Upper lobe of left lung (tissue), 6 donors: ENCODE measurements at regions not wholly inside any gene's neighbourhood (a gene's known extent, or its start where the extent isn't known, plus 50 kb on each side); places are given as distances from the start of the nearest gene placed in this dataset.
"Not testable (repeated sequence)": the region's sequence is repeated elsewhere in the genome, so short reads cannot be mapped to it uniquely, and the experiment has no call there.

Source experiments
- ATAC-seq, 2 donors: fragments of 200-7000 bp; cut with Tn5 transposase; one replicate each; pipeline ENCODE4 v1.9.1; 2022; ENCODE audit warnings: mild to moderate bottlenecking in 2 of 2, moderate library complexity in 2 of 2; ENCODE audit not compliant: low FRiP score in 2 of 2
- DNase-seq, 2 donors: peaks; one replicate each; pipeline ENCODE4 v3.0.0-alpha.2; 2019 to 2020
- H3K27ac ChIP-seq, 4 donors: fragments of 200-600 bp; sonication (generic); one replicate each; pipeline ENCODE4 v1.5.1; 2016 to 2019
- H3K27me3 ChIP-seq, 4 donors: fragments of 200-600 bp; sonication (generic); one replicate each; pipeline ENCODE4 v1.5.1; 2017 to 2019
- H3K36me3 ChIP-seq, 4 donors: fragments of 200-600 bp; sonication (generic); one replicate each; pipeline ENCODE4 v1.5.1; 2016 to 2019
- H3K4me1 ChIP-seq, 4 donors: fragments of 200-600 bp; sonication (generic); one replicate each; pipeline ENCODE4 v1.5.1; 2018 to 2019
- H3K4me3 ChIP-seq, 4 donors: fragments of 200-600 bp; sonication (generic); one replicate each; pipeline ENCODE4 v1.5.1; 2017 to 2019; ENCODE audit warnings: mild to moderate bottlenecking in 2 of 4, moderate library complexity in 1 of 4
- H3K9me3 ChIP-seq, 4 donors: fragments of 200-600 bp; sonication (generic); one replicate each; pipeline ENCODE4 v1.5.1; 2018 to 2019
- EP300 ChIP-seq, 4 donors: sonication (generic); formaldehyde crosslinking; IDR thresholded peaks; one replicate each; pipeline ENCODE4 v1.5.1; 2017; ENCODE audit warnings: antibody characterized with exemption in 4 of 4, control low read depth in 2 of 4
- POLR2A ChIP-seq, 4 donors: fragments of 450-650 bp; IDR thresholded peaks; one replicate each; pipeline ENCODE4 v1.5.1; 2016 to 2017; ENCODE audit warnings: antibody characterized with exemption in 4 of 4, mild to moderate bottlenecking in 2 of 4
- POLR2AphosphoS5 ChIP-seq, 2 donors: sonication (generic); formaldehyde crosslinking; IDR thresholded peaks; one replicate each; pipeline ENCODE4 v1.5.1; 2017; ENCODE audit warnings: antibody characterized with exemption in 2 of 2
- WGBS, 2 donors: methylation state at CpG; one replicate each; pipeline ENCODE4 v1.1.5; 2017 to 2018; 5-methylcytosine and 5-hydroxymethylcytosine counted together
- TF ChIP-seq, protein P1 (sequence below), 6 experiments: fragments of 450-650 bp in 4 of 6; fragments of 200-600 bp in 2 of 6; sonication (generic) in 2 of 6; IDR thresholded peaks; one replicate each; pipeline ENCODE4 v1.5.1; 2016 to 2019; ENCODE audit warnings: antibody characterized with exemption in 6 of 6
- donor health status: DM: no; HTN: no; CAD: no; lungs with moderate emphysema.
- donor health status: DM: no; HTN: yes; CAD: no; lungs with severe emphysema.

DNA sequence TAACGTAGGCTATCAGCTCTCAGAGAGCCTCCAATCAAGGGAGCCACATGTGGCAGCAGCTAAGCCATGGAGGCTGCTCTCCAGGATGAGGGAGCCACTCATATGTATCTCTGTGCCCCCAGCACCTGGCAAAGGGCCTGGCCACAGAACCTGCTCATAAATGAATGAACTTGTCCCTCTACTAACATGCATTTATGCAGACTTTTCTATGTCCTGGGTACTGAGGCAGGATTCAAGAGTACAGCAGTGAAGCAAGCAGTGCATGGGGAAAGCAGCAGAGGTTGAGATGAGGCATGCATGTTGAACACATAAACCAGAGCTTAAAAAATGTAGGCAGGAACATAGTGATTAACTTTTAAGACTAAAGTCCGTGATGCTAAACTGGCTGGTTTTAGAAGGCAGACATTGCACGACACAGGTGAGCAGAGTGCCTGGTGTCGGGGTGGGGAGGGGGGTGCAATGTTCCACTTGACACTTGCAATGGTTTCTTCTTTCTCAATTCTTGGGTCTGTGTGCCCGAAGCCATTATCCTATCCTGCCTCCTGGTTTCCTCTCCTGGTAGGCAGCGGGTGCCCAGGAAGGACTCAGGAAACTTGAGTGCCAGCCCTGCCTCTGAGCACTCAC is 142.8 kb upstream of the ALDH1B1 start:
- Histone ChIP-seq H3K36me3 (no peaks in the 10 kb centered on the region), H3K9me3 (no peaks in the 10 kb centered on the region), H3K4me3 (no peak overlapping the region), H3K27ac (no peak overlapping the region), H3K27me3 (no peaks in the 10 kb centered on the region), H3K4me1 (no peaks in the 10 kb centered on the region)
- ATAC-seq (no peak), DNase-seq (no peak)
- 91% methylated on average over 6 of the region's 6 CpGs for WGBS, 2 donors
- TF ChIP-seq POLR2AphosphoS5 (IDR thresholded peaks at IDR 0.05) (no peak), EP300 (IDR thresholded peaks at IDR 0.05) (no peak), POLR2A (IDR thresholded peaks at IDR 0.05) (no peak)
- TF ChIP-seq, protein P1, sequence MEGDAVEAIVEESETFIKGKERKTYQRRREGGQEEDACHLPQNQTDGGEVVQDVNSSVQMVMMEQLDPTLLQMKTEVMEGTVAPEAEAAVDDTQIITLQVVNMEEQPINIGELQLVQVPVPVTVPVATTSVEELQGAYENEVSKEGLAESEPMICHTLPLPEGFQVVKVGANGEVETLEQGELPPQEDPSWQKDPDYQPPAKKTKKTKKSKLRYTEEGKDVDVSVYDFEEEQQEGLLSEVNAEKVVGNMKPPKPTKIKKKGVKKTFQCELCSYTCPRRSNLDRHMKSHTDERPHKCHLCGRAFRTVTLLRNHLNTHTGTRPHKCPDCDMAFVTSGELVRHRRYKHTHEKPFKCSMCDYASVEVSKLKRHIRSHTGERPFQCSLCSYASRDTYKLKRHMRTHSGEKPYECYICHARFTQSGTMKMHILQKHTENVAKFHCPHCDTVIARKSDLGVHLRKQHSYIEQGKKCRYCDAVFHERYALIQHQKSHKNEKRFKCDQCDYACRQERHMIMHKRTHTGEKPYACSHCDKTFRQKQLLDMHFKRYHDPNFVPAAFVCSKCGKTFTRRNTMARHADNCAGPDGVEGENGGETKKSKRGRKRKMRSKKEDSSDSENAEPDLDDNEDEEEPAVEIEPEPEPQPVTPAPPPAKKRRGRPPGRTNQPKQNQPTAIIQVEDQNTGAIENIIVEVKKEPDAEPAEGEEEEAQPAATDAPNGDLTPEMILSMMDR (IDR thresholded peaks at IDR 0.05): no peak

DNA sequence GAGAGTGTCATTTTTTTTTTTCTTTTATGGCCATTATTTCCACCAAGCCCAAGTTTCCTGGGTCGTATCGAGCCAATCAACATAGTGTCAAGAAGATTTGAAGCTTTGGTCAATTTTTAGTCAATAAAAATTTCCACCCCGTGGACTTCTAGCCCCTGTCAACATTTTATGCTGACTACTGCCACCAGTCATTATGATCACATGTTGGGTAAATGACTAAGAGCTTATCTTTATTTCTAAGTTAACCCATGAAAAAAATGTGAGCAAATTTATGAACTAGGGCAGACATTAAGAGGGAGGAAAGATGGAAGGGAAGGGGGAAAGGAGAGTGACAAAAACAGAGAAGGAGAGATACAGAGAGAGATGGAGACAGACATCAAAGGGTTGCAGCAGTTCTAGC is 143.5 kb upstream of the ALDH1B1 start:
- TF ChIP-seq POLR2AphosphoS5 (IDR thresholded peaks at IDR 0.05) (no peak), POLR2A (IDR thresholded peaks at IDR 0.05) (no peak), EP300 (IDR thresholded peaks at IDR 0.05) (no peak)
- TF ChIP-seq, protein P1 (IDR thresholded peaks at IDR 0.05): no peak
- H3K36me3 ChIP-seq: no peaks in the 10 kb centered on the region
- H3K4me3 ChIP-seq: no peak overlapping the region
- H3K4me1 ChIP-seq: no peaks in the 10 kb centered on the region
- H3K27me3 ChIP-seq: no peaks in the 10 kb centered on the region
- DNase-seq: no peak
- WGBS, 2 donors: 77 to 81% methylated on average over 3 of the region's 3 CpGs
- no peak for ATAC-seq
- H3K9me3 ChIP-seq: no peaks in the 10 kb centered on the region
- no peak overlapping the region for H3K27ac ChIP-seq

DNA sequence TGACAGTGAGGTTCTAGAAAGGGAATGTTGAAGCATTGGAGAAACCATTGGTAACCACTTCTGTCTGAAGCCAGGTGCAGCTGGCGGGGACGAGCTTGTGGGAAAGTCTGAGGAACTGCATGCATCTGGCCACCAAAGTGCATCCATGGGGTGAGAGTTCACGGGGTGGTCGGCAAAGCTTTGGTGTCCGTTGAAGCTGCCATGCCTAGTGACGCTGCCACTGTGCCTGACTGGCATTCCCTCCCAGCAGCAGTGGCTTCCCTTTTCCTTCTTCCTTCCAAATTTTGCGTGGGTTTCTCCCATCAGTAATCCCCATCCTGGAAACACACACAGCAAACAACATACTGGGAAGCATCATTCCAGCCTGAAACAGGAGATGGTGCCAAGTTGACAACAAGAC is 145.7 kb upstream of the ALDH1B1 start:
- TF ChIP-seq POLR2AphosphoS5 (IDR thresholded peaks at IDR 0.05) (no peak), POLR2A (IDR thresholded peaks at IDR 0.05) (no peak), EP300 (IDR thresholded peaks at IDR 0.05) (no peak)
- TF ChIP-seq, protein P1 (IDR thresholded peaks at IDR 0.05): no peak

DNA sequence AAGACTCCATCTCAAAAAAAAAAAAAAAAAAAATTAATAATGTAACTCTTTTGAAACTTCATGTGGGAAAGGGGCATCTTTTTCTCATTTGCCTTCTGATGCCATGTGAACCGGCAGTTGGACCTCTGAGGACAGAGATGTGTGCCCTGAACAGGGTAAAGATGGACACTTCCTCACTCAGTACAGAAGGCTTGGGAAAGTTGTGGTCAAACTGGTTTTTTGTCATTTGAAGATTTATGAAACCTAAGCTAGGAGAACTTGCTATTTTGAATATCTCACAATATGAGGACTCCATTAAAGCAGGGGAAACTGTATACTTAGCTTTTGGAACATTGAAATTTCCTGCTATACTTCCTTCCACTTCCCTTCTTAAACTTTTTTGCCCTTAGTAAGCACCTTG is 147.5 kb upstream of the ALDH1B1 start:
- TF ChIP-seq POLR2AphosphoS5 (IDR thresholded peaks at IDR 0.05) (no peak), POLR2A (IDR thresholded peaks at IDR 0.05) (no peak), EP300 (IDR thresholded peaks at IDR 0.05) (no peak)
- TF ChIP-seq, protein P1 (IDR thresholded peaks at IDR 0.05): no peak
- H3K4me3 ChIP-seq: no peak overlapping the region
- 72 to 82% methylated on average over 1 of the region's 1 CpG for WGBS, 2 donors
- H3K27ac ChIP-seq: no peak overlapping the region
- ATAC-seq: no peak
- no peaks in the 10 kb centered on the region for H3K36me3 ChIP-seq
- H3K27me3 ChIP-seq: no peaks in the 10 kb centered on the region
- H3K4me1 ChIP-seq: no peaks in the 10 kb centered on the region
- H3K9me3 ChIP-seq: no peaks in the 10 kb centered on the region
- no peak for DNase-seq

More for the DNA sequence above, 145.7 kb upstream of the ALDH1B1 start:
- H3K4me3 ChIP-seq: no peak overlapping the region
- no peak for ATAC-seq
- no peak for DNase-seq
- H3K36me3 ChIP-seq: no peaks in the 10 kb centered on the region
- H3K27ac ChIP-seq: no peak overlapping the region
- no peaks in the 10 kb centered on the region for H3K4me1 ChIP-seq
- 92 to 94% methylated on average over 7 of the region's 7 CpGs for WGBS, 2 donors
- H3K9me3 ChIP-seq: no peaks in the 10 kb centered on the region
- no peaks in the 10 kb centered on the region for H3K27me3 ChIP-seq

DNA sequence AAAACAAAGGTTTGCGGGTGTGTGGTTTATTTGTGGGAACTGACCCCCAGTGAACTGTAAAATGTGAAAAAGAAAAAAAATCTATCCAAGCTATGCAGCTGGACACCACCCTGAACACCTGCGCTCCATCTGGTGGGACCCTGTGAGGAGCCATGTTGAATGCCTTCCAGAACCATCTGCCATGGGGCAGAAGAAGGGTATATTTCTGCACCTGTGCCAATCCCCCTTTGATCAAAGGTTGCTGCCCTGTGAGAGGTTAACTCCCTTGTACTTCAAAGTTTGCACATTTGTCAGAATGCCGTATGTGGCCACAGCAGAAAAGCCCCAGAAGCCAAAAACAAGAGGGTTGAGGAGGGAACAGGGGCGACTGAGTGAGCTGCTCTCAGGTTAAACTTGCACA is 148.5 kb upstream of the ALDH1B1 start:
- Histone ChIP-seq H3K4me3 (no peak overlapping the region), H3K9me3 (no peaks in the 10 kb centered on the region), H3K27ac (no peak overlapping the region), H3K4me1 (no peaks in the 10 kb centered on the region), H3K27me3 (no peaks in the 10 kb centered on the region), H3K36me3 (no peaks in the 10 kb centered on the region)
- no peak for ATAC-seq
- TF ChIP-seq, protein P1 (IDR thresholded peaks at IDR 0.05): no peak
- no peak for TF ChIP-seq EP300 (IDR thresholded peaks at IDR 0.05)
- TF ChIP-seq POLR2AphosphoS5 (IDR thresholded peaks at IDR 0.05): no peak
- TF ChIP-seq POLR2A (IDR thresholded peaks at IDR 0.05): no peak
- 75 to 80% methylated on average over 4 of the region's 4 CpGs for WGBS, 2 donors
- no peak for DNase-seq

DNA sequence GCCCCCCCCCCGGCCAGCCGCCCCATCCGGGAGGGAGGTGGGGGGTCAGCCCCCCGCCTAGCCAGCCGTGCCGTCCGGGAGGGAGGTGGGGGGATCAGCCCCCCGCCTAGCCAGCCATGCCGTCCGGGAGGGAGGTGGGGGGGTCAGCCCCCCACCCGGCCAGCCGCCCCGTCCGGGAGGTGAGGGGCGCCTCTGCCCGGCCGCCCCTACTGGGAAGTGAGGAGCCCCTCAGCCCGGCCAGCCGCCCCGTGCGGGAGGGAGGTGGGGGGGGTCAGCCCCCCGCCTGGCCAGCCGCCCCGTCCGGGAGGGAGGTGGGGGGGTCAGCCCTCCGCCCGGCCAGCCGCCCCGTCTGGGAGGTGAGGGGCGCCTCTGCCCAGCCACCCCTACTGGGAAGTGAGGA is 150.4 kb upstream of the ALDH1B1 start:
- not testable (repeated sequence) for H3K9me3 ChIP-seq, H3K27ac ChIP-seq, H3K4me1 ChIP-seq, H3K36me3 ChIP-seq, ATAC-seq, H3K4me3 ChIP-seq, H3K27me3 ChIP-seq
- no CpG with 5 or more reads among the region's 30 CpGs for WGBS, 2 donors
- peak in 1 of 2 donors; percentile 67 for DNase-seq
